ENCODE measurements at regions not wholly inside any gene's neighbourhood (a gene's known extent, or its start where the extent isn't known, plus 50 kb on each side); places are given as distances from the start of the nearest gene placed in this dataset.

DNA sequence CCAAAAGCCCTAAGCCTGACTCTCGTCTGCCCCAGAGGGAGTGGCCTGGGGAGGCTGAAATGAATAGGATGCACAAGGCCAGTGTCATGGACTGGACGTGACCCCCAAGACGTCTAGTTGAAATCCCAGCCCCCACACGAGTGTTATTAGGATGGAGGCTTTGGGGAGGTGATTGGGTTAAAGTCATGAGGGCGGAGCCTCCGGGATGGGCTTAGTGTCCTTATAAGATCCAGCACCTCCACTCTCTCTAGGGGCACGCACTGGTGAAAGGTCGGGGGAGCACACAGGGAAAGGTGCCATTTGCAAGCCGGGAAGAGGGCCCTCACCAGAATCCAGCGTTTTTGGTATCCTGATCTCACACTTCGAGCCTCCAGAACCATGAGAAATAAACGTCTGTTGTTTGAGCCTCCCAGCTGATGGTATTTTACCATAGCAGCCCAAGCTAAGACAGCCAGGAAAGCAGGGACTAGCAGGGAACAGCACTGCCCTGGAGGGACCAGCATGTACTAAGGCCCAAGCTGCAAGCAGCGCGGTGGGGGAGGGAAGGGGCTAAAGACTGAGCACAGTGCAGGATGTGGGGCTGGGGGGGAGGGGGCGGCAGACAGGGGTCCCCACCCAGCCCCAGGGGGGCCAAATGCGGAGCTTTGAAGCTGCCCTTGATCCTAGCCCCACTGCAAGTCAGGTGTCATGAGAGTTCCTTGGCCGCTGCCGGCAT is 78.3 kb upstream of the NCOR2 start:
- TF ChIP-seq CTCF (IDR thresholded peaks at IDR 0.05; ENCODE audit: low read depth, low read length) (no peak), POLR2A (IDR thresholded peaks at IDR 0.05; ENCODE audit: extremely low read depth, insufficient read length) (no peak)

Data from NB4 (cell line).